Mucosa of descending colon (tissue), 3 donors: ENCODE measurements at regions not wholly inside any gene's neighbourhood (a gene's known extent, or its start where the extent isn't known, plus 50 kb on each side); places are given as distances from the start of the nearest gene placed in this dataset.
"Not testable (repeated sequence)": the region's sequence is repeated elsewhere in the genome, so short reads cannot be mapped to it uniquely, and the experiment has no call there.

Source experiments
- ATAC-seq: fragments of 200-7000 bp; cut with Tn5 transposase; one replicate; pipeline ENCODE4 v1.9.1; 2020; ENCODE audit warnings: mild to moderate bottlenecking, moderate library complexity
- DNase-seq, 3 donors: peaks; one replicate each; pipeline ENCODE4 v3.0.0-alpha.2; 2020
- H3K36me3 ChIP-seq: fragments of 200-600 bp; one replicate; pipeline ENCODE4 v1.8.0; 2021; ENCODE audit warnings: low read depth, mild to moderate bottlenecking
- H3K4me1 ChIP-seq: fragments of 200-600 bp; one replicate; pipeline ENCODE4 v1.8.0; 2021; ENCODE audit warnings: low read depth, mild to moderate bottlenecking
- H3K4me3 ChIP-seq: fragments of 200-600 bp; one replicate; pipeline ENCODE4 v1.8.0; 2021; ENCODE audit warnings: mild to moderate bottlenecking
- H3K9me3 ChIP-seq: fragments of 200-600 bp; one replicate; pipeline ENCODE4 v1.8.0; 2021; ENCODE audit warnings: mild to moderate bottlenecking
- intact Hi-C, 2 donors: fragments of 100-400 bp; cut with DNase I in 1 of 2; cut with micrococcal nuclease in 1 of 2; formaldehyde crosslinking; loops; one replicate each; pipeline versions ENCODE4 v1.11.0 to v1.11.1; 2022; cut with DNase I, micrococcal nuclease
- TF ChIP-seq, protein P1 (sequence below): fragments of 200-600 bp; IDR thresholded peaks from one replicate; pipeline ENCODE4 v1.8.0; 2022; ENCODE audit warnings: antibody characterized with exemption, mild to moderate bottlenecking
- donor health status: DM: no; HTN: no; CAD: no; lungs with moderate emphysema.
- donor health status: DM: no; HTN: no; CAD: no.
- donor health status: DM: no; HTN: yes; CAD: no.

DNA sequence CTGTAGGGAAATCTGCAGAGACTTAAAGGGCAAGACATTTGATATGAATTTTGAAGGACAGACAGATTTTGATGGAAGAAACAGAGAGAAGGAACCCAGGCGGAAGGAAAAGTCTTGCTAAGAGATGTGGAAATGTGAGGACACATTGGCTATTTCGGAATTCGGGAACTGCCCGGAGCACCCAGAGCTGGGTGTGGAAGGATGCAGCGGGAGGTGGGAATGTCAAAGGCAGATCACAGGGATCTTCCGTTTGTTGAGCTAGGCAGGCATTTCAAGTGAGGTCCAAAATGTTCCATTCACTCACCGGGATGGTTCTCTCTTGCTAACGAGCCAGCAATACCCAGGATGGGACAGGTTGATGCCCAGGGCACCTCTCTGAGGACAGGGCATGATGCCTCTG, 87.2 kb upstream of the CTBP2 start:
- Histone ChIP-seq H3K4me3 (no peak overlapping the region), H3K36me3 (no peaks in the 10 kb centered on the region), H3K4me1 (no peaks in the 10 kb centered on the region), H3K9me3 (peaks cover 4% of the 10 kb centered on the region)
- TF ChIP-seq, protein P1, sequence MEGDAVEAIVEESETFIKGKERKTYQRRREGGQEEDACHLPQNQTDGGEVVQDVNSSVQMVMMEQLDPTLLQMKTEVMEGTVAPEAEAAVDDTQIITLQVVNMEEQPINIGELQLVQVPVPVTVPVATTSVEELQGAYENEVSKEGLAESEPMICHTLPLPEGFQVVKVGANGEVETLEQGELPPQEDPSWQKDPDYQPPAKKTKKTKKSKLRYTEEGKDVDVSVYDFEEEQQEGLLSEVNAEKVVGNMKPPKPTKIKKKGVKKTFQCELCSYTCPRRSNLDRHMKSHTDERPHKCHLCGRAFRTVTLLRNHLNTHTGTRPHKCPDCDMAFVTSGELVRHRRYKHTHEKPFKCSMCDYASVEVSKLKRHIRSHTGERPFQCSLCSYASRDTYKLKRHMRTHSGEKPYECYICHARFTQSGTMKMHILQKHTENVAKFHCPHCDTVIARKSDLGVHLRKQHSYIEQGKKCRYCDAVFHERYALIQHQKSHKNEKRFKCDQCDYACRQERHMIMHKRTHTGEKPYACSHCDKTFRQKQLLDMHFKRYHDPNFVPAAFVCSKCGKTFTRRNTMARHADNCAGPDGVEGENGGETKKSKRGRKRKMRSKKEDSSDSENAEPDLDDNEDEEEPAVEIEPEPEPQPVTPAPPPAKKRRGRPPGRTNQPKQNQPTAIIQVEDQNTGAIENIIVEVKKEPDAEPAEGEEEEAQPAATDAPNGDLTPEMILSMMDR = no peak
- ATAC-seq (no peak), DNase-seq (no peak)
- intact Hi-C loops = no loop called here

DNA sequence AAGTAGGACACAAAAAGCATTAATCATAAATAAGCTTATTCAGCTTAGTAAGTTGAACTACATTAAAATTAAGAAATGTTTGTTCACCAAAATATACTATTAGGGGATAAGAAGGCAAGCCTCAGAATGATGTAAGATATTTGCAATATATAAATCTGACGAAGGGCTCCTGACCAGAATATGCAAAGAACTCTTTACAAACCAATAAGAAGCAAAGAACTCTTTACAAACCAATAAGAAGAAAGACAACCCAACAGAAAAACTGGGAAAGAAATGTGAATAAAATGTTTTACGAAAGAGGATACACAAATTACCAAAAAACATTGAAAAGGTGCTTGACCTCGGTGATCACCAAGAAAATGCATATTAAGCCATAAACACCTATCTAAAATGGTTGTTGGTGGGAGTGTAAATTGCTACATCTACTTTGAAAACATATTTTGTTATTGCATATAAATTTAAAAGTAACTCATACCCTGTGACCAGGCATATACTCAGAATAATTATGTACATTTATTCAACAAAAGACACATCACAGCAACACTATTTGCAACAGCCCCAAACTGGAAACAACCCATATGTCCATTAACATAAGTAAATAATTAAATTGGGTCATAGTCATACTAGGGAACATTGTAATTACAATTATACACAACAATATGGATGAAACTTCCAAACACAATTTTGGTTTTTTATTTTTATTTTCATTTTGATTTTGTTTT, 83.3 kb upstream of the CTBP2 start:
- H3K36me3 ChIP-seq = no peaks in the 10 kb centered on the region
- no peaks in the 10 kb centered on the region for H3K4me1 ChIP-seq
- TF ChIP-seq, protein P1 = no peak
- no peak overlapping the region for H3K4me3 ChIP-seq
- intact Hi-C loops = no loop called here
- ATAC-seq (no peak), DNase-seq (no peak)
- peaks cover 3% of the 10 kb centered on the region for H3K9me3 ChIP-seq

- TF ChIP-seq, protein P1 = no peak
- H3K4me1 ChIP-seq = no peaks in the 10 kb centered on the region
- intact Hi-C loops = no loop called here
- no peak overlapping the region for H3K4me3 ChIP-seq
- no peaks in the 10 kb centered on the region for H3K36me3 ChIP-seq
- ATAC-seq (no peak), DNase-seq (no peak)
- H3K9me3 ChIP-seq = peaks cover 13% of the 10 kb centered on the region
Observed at GRCh38 chr10:125238682-125239081, 78.3 kb upstream of the CTBP2 start.

GRCh38 chr10:125236091-125236490, 75.7 kb upstream of the CTBP2 start:
- no peak for ATAC-seq
- intact Hi-C loops = no loop called here

DNA sequence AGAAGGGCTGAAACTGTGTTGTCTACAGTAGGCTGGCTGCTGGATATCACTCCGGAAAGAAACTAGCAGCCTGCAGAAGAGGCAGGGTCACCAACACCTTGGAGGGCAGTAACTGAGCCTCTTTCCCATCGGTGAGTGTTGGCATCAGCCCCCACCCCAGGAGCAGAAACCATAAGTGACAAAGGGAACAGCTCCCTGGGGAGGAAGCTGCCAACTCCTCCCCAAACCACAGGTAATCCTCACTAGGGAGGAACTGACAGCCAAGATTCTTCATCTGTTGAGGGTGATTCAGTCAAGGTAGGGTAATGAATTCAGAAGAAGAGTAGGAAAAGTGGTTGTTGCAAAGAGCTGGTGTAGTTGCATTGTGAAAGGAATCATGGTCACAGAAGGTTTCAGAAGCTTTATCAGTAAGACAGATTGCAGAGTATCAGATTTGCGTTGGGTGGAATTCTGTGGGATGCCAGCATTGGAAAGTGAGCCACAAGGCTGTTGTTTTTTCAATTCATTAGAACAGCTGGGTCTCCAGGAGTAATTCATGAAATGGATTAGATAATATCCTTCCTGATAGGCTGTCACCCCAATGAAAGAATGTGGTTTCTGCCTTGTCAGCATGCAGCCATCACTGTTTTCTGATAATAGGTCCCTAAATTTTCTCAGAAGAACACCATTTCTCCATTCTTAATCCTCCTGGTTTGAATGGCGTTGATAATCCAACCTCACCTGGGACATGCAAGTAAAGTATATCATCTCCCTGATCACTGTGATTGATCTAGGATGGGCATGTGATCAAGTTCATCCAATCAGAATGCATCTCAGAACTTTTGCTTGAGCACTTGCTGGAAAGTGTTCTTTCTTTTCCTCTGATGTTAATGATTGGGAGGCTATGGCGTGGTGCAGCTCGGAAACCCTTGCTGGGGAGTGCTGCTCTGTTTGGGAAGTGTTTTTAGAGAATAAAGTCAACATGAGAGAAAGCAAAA, 75.0 kb upstream of the CTBP2 start:
- H3K9me3 ChIP-seq = peaks cover 13% of the 10 kb centered on the region
- no peak for ATAC-seq
- no peaks in the 10 kb centered on the region for H3K4me1 ChIP-seq
- no peak overlapping the region for H3K4me3 ChIP-seq
- TF ChIP-seq, protein P1 = no peak
- no peak for DNase-seq
- no peaks in the 10 kb centered on the region for H3K36me3 ChIP-seq
- intact Hi-C loops = no loop called here

More at GRCh38 chr10:125236091-125236490, 75.7 kb upstream of the CTBP2 start:
- Histone ChIP-seq H3K36me3 (no peaks in the 10 kb centered on the region), H3K4me1 (no peaks in the 10 kb centered on the region), H3K9me3 (peaks cover 13% of the 10 kb centered on the region), H3K4me3 (no peak overlapping the region)
- TF ChIP-seq, protein P1 = no peak
- DNase-seq = no peak

DNA sequence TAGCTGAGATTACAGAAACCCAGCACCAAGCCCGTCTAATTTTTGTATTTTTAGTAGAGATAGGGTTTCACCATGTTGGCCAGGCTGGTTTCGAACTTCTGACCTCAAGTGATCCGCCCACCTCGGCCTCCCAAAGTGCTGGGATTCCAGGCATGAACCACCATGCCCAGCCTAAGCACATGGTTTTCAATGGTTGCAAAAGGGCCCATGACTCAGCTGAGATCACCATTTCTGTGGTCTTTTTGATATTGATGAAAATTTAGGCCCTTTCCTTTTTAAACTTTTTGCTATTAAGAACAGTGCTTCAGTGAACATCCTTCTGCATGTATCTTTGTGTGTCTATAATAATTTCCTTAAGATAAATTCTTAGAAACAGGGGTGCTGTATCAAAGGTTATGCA, 74.2 kb upstream of the CTBP2 start:
- H3K36me3 ChIP-seq, H3K4me3 ChIP-seq, DNase-seq, intact Hi-C loops, ATAC-seq, H3K4me1 ChIP-seq: not testable (repeated sequence)
- H3K9me3 ChIP-seq = peaks cover 13% of the 10 kb centered on the region
